GM12865 (cell line): ENCODE measurements at regions not wholly inside any gene's neighbourhood (a gene's known extent, or its start where the extent isn't known, plus 50 kb on each side); places are given as distances from the start of the nearest gene placed in this dataset.

ENCODE experiments used
- DNase-seq: peaks from one replicate; pipeline ENCODE4 v3.0.0; 2010; ENCODE audit warnings: low read depth
- H3K4me3 ChIP-seq: 2 replicates; pipeline ENCODE4 v1.5.1; 2011; ENCODE audit warnings: mild to moderate bottlenecking, low read depth, low read length, control low read depth
- TF ChIP-seq, protein P1 (sequence below): IDR thresholded peaks from 2 replicates; pipeline ENCODE4 v1.5.1; 2011; ENCODE audit warnings: low read length, control low read depth, low read depth, inconsistent platforms; ENCODE audit not compliant: insufficient read depth; ENCODE audit errors: missing control alignments

DNA sequence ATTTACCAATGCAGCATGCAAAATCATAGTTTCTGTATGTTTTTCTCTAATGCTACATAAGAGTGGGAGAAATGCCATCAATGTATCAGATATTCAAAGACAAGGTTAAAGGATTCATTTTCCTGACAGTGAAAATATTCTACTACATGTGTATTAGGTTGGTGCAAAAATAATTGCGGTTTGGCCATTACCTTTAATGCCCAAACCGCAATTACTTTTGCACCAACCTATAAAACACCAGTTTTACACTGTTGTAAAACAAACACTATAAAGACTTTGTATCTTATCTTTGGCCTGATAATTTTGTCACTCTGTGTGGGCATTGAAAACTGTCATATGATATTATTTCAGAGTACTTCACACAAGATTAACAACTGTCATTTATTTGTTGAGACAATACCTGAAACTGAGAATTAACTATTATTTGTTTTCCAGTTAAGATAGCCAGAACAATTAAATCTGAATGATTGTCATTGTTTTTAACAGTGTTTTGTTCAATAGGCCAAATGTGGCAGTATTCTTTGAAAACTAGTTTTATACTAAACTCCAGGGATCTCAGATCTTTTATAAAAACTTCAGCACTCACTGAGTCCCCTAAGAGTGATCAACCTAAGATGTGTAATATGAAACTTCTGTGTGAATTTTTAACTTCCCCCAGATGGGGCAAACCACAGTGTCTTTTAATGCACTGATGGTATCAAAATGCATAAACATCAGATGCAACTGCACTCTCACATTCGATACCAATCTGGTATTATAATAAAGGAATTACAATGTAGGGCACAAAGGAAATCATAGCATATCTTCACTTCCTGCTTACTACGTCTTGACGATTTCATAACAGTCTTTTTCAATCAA, 53.8 kb upstream of the FBN2 start:
- TF ChIP-seq, protein P1, sequence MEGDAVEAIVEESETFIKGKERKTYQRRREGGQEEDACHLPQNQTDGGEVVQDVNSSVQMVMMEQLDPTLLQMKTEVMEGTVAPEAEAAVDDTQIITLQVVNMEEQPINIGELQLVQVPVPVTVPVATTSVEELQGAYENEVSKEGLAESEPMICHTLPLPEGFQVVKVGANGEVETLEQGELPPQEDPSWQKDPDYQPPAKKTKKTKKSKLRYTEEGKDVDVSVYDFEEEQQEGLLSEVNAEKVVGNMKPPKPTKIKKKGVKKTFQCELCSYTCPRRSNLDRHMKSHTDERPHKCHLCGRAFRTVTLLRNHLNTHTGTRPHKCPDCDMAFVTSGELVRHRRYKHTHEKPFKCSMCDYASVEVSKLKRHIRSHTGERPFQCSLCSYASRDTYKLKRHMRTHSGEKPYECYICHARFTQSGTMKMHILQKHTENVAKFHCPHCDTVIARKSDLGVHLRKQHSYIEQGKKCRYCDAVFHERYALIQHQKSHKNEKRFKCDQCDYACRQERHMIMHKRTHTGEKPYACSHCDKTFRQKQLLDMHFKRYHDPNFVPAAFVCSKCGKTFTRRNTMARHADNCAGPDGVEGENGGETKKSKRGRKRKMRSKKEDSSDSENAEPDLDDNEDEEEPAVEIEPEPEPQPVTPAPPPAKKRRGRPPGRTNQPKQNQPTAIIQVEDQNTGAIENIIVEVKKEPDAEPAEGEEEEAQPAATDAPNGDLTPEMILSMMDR: no peak
- no peak for DNase-seq
- no peak overlapping the region for H3K4me3 ChIP-seq

DNA sequence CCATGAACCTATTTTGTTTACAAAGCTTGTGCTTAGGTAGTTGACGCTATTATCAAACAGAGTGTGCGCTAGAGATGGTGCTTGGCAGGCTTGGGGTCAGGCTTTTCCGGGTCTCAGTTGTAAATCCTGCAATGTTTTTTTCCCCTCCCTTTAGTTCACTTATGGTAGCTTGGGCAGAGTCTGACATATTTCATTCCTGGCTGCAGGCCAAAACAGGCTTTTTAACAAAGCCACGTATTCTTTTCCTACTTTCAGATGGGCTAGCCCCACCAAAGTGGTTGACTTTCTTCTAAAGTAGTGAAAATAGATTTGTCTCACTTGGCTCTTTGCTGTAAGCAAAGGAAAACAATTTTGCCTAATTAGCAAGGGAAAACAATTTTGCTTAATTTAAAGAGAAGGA, 58.0 kb upstream of the FBN2 start:
- no peak for DNase-seq
- no peak overlapping the region for H3K4me3 ChIP-seq
- TF ChIP-seq, protein P1: no peak

DNA sequence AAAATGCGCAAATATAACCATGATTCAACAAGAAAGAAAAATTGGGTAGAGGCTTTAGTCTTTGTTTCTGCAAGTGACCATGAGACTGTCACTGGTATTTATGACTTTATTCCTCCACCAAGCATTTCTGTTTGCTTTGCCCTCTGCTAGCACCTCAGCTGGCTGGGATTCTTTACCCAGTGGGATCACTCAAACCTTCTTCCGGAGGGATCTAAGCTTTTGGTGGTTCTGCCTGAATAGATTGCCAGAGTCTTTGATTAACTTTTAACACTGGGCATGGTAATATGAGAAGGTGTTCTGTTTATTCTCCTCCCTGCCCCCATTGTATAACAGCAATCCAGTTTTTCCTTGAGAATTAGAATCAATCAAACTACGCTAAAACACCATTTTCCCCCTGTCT, 59.1 kb upstream of the FBN2 start:
- DNase-seq: no peak
- H3K4me3 ChIP-seq: no peak overlapping the region
- TF ChIP-seq, protein P1: no peak

DNA sequence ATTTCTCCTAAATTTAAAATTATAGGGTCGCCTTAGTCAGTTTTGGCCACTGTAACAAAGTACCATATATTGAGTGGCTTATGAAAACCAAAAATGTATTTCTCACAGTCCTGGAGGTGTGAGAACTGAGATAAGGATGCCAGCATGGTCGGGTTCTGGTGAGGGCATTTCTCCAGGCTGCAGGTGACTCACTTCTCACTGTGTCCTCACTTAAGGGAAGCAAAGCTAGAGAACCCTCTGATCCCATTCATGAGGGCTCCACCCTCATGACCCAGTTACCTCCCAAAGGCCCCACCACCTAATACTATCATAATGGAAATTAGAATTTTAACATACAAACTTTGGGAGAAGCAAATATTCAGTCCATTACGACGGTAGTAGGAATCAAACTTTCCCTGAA, 75.1 kb upstream of the FBN2 start:
- no peak overlapping the region for H3K4me3 ChIP-seq
- DNase-seq: no peak
- TF ChIP-seq, protein P1: no peak

DNA sequence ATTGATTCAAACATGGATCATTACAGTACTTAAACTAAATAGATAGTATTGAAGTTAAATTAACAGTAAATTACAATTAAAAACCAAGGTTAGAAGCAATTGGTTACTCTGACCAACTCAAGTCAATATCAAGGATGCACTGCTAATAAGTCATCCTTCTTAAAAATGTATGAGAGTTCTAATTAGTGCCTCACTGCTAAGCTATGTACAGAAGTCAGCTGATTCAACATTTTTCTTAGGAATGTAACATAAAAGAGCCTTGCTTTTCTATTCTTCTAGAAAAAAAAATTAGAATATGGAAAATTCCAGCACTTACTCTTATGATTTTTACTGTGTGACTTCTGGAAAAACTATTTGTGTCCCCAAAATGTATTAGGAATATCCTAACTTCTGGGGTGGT, 75.7 kb upstream of the FBN2 start:
- no peak overlapping the region for H3K4me3 ChIP-seq
- no peak for DNase-seq
- TF ChIP-seq, protein P1: no peak

DNA sequence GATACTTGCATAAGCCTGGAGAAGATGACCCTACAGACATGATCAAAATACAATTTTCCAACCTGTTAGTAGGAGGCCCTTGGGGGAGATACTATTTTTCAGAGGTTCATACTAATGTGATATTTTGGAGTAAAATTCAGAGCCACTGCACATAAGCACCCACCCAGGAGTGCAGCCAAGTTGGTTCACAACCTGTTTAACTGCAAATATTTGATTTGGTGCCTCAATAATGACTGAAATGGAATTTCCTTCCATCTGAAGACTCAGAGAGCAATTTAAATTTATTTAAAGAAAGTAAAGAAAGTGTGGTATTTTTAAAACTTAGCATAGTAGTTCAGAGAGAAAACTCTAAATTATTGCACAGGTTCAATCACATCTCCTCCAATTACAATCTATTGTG, 77.5 kb upstream of the FBN2 start:
- TF ChIP-seq, protein P1: no peak
- no peak overlapping the region for H3K4me3 ChIP-seq
- no peak for DNase-seq

DNA sequence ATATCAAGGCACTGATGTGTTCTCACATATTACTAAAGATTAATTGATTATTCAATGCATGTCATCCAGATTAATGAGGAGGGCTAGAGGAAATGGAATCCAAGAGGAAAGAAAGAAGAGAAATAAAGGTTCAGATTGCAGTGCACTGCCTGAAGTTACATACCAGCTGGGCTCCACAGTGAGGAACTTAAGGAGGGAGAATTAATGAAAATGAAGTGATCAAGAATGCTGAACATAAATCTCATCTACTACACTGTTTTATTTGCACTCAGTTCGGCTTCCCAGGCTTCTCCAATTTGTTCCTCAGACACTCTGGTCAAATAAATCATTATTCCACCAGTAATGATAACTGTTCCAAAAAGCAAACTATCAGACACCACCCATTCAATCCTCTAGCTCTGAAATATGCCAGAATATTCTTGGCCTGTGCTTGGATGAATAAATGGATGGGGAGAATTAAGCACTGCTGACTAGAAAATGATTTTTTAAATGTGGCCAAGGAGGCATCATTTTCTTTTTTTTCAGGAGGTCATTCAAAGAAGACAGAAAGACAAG, 88.6 kb upstream of the FBN2 start:
- no peak for DNase-seq
- no peak overlapping the region for H3K4me3 ChIP-seq
- TF ChIP-seq, protein P1: no peak
